ENCODE measurements at regions not wholly inside any gene's neighbourhood (a gene's known extent, or its start where the extent isn't known, plus 50 kb on each side); places are given as distances from the start of the nearest gene placed in this dataset.

DNA sequence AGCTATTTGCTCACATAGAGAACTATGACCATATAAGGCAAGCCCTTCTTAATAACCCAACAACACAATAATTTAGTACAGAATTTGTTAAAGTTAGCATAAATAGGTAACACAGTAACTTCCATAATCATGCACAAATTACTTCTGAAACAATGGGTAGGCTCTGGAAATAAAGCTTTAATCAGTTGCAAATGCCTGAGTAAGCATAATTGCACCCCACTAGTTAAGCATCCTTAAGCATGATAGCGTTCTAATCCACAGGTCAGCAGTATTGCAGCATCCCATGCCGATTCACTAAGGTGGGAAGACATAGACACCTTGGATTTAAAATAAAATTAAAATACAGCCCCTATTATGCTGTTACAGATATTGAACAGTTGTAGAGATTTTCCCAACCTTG is 161.7 kb downstream of the DHX15 start:
- no peak overlapping the region for H3K4me3 Mint-ChIP-seq (ENCODE audit: unreplicated experiment)
- H3K36me3 Mint-ChIP-seq (ENCODE audit: low read depth), result no peaks in the 10 kb centered on the region
- H3K4me1 Mint-ChIP-seq (ENCODE audit: low read depth), result peaks cover 22% of the 10 kb centered on the region
- TF ChIP-seq, protein P1, sequence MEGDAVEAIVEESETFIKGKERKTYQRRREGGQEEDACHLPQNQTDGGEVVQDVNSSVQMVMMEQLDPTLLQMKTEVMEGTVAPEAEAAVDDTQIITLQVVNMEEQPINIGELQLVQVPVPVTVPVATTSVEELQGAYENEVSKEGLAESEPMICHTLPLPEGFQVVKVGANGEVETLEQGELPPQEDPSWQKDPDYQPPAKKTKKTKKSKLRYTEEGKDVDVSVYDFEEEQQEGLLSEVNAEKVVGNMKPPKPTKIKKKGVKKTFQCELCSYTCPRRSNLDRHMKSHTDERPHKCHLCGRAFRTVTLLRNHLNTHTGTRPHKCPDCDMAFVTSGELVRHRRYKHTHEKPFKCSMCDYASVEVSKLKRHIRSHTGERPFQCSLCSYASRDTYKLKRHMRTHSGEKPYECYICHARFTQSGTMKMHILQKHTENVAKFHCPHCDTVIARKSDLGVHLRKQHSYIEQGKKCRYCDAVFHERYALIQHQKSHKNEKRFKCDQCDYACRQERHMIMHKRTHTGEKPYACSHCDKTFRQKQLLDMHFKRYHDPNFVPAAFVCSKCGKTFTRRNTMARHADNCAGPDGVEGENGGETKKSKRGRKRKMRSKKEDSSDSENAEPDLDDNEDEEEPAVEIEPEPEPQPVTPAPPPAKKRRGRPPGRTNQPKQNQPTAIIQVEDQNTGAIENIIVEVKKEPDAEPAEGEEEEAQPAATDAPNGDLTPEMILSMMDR (IDR thresholded peaks at IDR 0.05), result no peak
- no peaks in the 10 kb centered on the region for H3K9me3 Mint-ChIP-seq (ENCODE audit: low read depth)
- no peak for DNase-seq (ENCODE audit: low spot score)
- H3K27me3 Mint-ChIP-seq (ENCODE audit: low read depth), result no peaks in the 10 kb centered on the region
- no peak overlapping the region for H3K27ac Mint-ChIP-seq (ENCODE audit: unreplicated experiment)

DNA sequence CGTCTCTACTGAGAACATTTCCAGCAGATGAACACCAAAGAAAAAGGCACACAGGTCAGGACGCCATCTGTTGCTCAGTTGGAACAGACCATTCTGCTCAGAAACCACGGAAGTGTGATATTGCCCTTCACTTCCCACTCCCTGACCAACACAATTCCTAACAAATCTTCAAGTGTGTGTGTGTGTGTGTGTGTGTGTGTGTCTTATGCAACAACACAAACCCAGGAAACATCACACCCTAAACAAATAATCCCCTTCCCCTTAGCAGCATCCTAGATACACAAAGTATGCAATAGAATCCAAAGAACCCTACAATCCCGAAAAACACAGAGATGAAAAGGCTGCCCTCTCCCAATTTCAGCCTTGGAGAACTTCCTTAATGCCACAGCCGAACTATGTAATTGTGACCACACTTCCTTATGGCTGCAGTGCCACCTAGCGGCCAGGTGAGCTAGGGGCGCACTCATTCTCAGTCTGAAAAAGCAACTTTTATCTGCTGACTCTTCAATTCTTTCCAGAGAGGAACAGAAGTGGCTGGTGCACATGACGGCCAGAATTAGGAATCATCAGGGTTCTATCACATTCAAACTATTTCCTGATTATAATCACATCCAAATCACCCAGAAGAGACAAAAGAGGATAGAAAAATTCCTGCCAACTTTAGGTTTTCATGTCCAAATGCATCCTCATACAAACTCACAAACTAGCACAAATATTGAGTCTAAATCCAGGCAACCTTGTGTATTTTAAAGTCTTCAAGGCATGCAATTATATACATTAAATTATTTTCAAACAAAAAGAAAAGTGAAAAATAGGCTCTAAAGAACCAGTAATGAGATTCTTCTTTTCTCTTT is 164.9 kb downstream of the DHX15 start:
- Mint-ChIP-seq H3K9me3 (ENCODE audit: low read depth) (no peaks in the 10 kb centered on the region), H3K4me1 (ENCODE audit: low read depth) (peaks cover 16% of the 10 kb centered on the region), H3K27me3 (ENCODE audit: low read depth) (no peaks in the 10 kb centered on the region), H3K36me3 (ENCODE audit: low read depth) (no peaks in the 10 kb centered on the region), H3K4me3 (ENCODE audit: unreplicated experiment) (peak overlapping the region; percentile 33), H3K27ac (ENCODE audit: unreplicated experiment) (no peak overlapping the region)
- TF ChIP-seq, protein P1 (IDR thresholded peaks at IDR 0.05), result peak; percentile 96
- no peak for DNase-seq (ENCODE audit: low spot score)

- Mint-ChIP-seq H3K36me3 (ENCODE audit: low read depth) (no peaks in the 10 kb centered on the region), H3K4me1 (ENCODE audit: low read depth) (peaks cover 16% of the 10 kb centered on the region), H3K27me3 (ENCODE audit: low read depth) (no peaks in the 10 kb centered on the region), H3K27ac (ENCODE audit: unreplicated experiment) (no peak overlapping the region), H3K9me3 (ENCODE audit: low read depth) (no peaks in the 10 kb centered on the region), H3K4me3 (ENCODE audit: unreplicated experiment) (no peak overlapping the region)
- TF ChIP-seq, protein P1 (IDR thresholded peaks at IDR 0.05), result no peak
- DNase-seq (ENCODE audit: low spot score), result no peak
These were observed 167.1 kb downstream of the DHX15 start for GRCh38 chr4:24417206-24417605.

- H3K27me3 Mint-ChIP-seq (ENCODE audit: low read depth), result peaks cover 3% of the 10 kb centered on the region
- no peak overlapping the region for H3K4me3 Mint-ChIP-seq (ENCODE audit: unreplicated experiment)
- H3K9me3 Mint-ChIP-seq (ENCODE audit: low read depth), result no peaks in the 10 kb centered on the region
- H3K36me3 Mint-ChIP-seq (ENCODE audit: low read depth), result no peaks in the 10 kb centered on the region
- TF ChIP-seq, protein P1 (IDR thresholded peaks at IDR 0.05), result no peak
- H3K4me1 Mint-ChIP-seq (ENCODE audit: low read depth), result peaks cover 16% of the 10 kb centered on the region
- DNase-seq (ENCODE audit: low spot score), result no peak
- H3K27ac Mint-ChIP-seq (ENCODE audit: unreplicated experiment), result no peak overlapping the region
These were observed 168.1 kb downstream of the DHX15 start for GRCh38 chr4:24416293-24416692.

DNA sequence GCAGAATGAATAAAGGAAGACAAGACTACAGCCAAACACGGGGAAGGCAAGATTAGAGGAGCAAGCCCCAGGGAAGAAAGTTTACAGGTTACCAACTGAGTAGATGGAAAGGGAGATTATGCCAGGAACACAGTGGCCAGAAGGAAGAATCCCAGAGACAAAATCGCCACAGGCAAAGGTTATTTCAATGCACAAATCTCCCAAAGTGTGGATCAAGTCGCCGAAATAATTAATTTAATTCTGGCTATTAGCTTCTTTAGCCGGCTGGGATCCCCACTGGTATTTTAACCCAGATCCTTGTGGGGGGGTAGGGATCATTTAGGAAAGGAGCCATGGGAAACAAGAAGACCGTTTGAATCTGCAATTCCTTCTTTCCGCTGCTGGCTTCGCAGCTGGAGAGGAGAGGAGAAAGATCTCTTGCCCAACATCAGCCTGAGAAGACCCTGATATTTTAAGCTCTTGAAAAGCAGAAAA is 171.0 kb downstream of the DHX15 start:
- Mint-ChIP-seq H3K9me3 (ENCODE audit: low read depth) (no peaks in the 10 kb centered on the region), H3K36me3 (ENCODE audit: low read depth) (no peaks in the 10 kb centered on the region), H3K27ac (ENCODE audit: unreplicated experiment) (no peak overlapping the region), H3K4me1 (ENCODE audit: low read depth) (peaks cover 5% of the 10 kb centered on the region), H3K4me3 (ENCODE audit: unreplicated experiment) (no peak overlapping the region), H3K27me3 (ENCODE audit: low read depth) (peaks cover 3% of the 10 kb centered on the region)
- TF ChIP-seq, protein P1 (IDR thresholded peaks at IDR 0.05), result no peak
- no peak for DNase-seq (ENCODE audit: low spot score)

Data from chondrocyte (in vitro differentiated cells).